NCI-H1092 treated with DMSO at 0.1 percent for 48 hours (cell line): ENCODE measurements at regions not wholly inside any gene's neighbourhood (a gene's known extent, or its start where the extent isn't known, plus 50 kb on each side); places are given as distances from the start of the nearest gene placed in this dataset.
"Not testable (repeated sequence)": the region's sequence is repeated elsewhere in the genome, so short reads cannot be mapped to it uniquely, and the experiment has no call there.

ENCODE experiments used
- DNase-seq: peaks from one replicate; lab custom pipeline; 2025; lab: John Stamatoyannopoulos, UW

GRCh38 chr6:167690167-167690922, 136.4 kb upstream of the AFDN start:
- DNase-seq, result not testable (repeated sequence)

GRCh38 chr6:167690931-167691330, 135.8 kb upstream of the AFDN start:
- DNase-seq, result no peak

- DNase-seq, result no peak
Observed at GRCh38 chr6:167691533-167692312, 135.0 kb upstream of the AFDN start.

GRCh38 chr6:167693478-167693877, 133.2 kb upstream of the AFDN start:
- DNase-seq, result not testable (repeated sequence)

DNA sequence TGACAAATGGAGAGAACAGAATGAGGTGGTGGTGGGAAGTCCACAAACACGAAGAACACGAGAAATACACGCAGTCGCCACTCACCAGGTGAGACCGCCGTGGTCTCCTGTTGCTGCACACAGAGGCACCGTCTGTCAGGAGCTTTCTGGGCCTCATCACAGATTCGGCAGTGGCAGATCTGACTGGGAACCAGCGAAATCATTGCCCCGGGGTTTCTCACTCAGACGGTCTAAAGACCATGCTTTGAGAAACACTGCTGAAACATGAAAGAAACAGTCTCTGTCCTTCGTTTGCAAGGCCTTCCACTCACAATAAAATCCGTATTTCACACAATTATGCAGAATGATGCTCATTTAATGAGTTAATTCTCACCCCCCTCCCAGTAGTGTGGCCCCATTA, 130.9 kb upstream of the AFDN start:
- no peak for DNase-seq

DNA sequence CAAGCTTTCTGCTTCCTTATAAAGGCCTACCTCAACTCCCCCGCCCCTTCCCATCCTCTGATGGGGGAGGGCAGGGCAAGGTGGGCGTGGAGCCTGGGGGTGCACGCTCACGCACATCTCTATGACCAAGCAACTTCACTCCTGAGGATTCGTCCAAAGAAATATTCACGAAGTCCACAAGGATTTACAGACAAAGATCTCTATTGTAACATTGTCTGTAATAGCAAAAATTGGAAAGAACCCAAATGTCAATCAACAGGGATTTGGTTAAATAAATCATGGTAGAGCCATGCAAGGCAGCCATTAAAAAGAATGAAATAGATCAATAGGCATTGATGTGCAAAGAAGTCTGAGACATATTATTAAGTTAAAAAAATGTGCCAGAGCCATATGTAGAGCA, 130.4 kb upstream of the AFDN start:
- no peak for DNase-seq

GRCh38 chr6:167697316-167697715, 129.4 kb upstream of the AFDN start:
- DNase-seq, result peak; percentile 85

GRCh38 chr6:167698540-167698939, 128.2 kb upstream of the AFDN start:
- no peak for DNase-seq

GRCh38 chr6:167699141-167699931, 127.4 kb upstream of the AFDN start:
- no peak for DNase-seq

DNA sequence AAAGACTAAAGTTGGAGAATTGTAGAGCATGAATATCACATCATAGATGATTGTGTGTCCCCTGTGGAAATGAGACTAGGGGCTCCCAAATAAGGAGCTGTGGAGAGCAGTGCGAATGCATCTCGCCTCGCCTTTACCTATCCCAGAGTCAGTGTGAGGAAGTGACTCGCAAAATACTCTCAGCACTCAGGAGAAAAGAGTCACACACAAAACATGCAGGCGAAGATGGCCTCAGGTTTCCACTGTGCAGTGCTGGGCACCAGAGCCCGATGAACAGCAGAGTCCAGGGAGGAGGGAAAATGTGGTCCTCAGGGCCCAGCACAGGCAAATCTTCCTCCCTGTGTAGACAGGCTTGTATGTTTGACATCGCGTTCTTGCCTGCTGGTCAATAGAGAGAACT, 126.5 kb upstream of the AFDN start:
- no peak for DNase-seq

- no peak for DNase-seq
Observed at GRCh38 chr6:167701010-167701409, 125.7 kb upstream of the AFDN start.

DNA sequence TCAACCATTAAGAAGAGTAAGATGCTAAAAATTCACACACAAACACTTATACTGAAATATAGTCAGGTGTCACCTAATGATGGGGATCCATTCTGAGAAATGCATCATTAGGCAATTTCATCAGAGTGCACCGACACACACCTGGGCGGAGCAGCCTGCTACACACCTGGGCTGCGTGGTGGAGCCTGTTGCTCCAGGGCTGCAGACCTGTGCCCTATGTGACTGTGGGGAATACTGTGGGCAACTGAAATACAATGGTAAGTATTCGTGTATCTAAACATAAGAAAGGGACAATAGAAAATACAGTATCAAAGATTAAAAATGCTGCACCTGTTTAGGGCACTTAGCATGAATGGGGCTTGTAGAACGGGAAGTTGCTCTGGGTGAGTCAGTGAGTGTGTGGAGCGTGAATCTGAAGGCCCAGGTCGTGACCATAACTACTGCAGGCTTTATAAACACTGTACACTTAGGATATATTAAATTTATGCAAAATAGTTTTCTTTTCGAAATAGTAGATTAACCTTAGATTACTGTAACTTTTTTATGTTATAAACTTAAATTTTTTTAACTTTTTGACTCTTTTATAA, 124.4 kb upstream of the AFDN start:
- DNase-seq, result no peak

- DNase-seq, result no peak
Observed at GRCh38 chr6:167703347-167703746, 123.4 kb upstream of the AFDN start.

GRCh38 chr6:167703781-167704180, 122.9 kb upstream of the AFDN start:
- DNase-seq, result no peak

DNA sequence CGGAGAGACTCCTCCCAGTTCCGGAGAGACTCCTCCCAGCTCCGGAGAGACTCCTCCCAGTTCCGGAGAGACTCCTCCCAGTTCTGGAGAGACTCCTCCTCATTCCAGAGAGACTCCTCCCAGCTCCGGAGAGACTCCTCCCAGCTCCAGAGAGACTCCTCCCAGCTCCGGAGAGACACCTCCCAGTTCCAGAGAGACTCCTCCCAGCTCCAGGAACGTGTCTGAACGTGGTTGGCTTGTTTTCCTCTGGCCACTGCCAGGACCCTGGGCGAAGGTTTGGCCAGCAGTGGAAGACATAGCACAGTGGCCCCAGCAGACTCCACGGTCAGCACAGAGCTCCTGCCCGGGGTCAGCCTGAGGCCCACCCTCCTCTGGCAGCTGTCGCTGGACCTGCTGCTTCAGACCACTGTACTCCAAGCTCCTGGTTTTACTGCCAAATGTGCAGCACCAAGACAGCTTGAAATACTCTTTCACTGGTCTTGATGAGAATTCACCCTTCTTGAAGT, 122.3 kb upstream of the AFDN start:
- no peak for DNase-seq

GRCh38 chr6:167705211-167705750, 121.4 kb upstream of the AFDN start:
- no peak for DNase-seq

DNA sequence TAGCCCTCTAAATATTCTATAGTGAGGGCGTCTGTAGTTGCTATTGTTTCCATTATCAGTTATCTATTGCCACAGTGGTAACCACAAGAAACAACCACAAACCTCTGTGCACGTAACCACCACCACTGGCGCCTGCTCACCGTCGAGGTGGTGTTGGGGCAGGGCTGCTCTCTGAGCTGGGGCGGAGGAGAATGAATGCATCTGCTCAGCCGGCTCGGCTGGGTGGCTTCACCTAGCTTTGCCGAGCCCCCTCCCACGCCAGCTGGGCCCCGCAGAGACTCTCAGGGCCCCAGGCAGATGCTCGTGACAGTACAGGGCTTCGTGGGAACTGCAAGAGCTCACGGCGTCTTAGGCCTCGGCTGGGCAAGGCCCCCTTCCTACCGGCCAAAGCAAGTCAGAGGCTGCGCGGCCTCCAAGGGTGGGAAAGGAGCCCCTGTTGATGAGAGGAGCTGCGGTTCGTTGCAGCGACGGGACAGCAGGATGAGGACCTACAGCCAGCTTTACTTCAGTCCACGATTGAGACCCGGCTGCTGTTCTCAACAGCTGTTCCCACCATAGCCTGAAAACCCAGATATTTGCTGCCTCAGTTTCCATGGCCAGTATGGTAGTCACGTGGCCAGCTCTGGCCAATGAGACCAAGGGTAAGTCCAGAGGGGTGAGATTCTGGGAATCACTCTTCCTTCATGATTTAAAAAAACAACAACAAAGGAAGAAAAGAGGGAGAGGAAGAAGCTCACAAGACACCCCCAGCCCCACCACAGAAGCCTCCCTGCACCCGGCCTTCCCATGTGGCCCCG, 120.2 kb upstream of the AFDN start:
- no peak for DNase-seq

DNA sequence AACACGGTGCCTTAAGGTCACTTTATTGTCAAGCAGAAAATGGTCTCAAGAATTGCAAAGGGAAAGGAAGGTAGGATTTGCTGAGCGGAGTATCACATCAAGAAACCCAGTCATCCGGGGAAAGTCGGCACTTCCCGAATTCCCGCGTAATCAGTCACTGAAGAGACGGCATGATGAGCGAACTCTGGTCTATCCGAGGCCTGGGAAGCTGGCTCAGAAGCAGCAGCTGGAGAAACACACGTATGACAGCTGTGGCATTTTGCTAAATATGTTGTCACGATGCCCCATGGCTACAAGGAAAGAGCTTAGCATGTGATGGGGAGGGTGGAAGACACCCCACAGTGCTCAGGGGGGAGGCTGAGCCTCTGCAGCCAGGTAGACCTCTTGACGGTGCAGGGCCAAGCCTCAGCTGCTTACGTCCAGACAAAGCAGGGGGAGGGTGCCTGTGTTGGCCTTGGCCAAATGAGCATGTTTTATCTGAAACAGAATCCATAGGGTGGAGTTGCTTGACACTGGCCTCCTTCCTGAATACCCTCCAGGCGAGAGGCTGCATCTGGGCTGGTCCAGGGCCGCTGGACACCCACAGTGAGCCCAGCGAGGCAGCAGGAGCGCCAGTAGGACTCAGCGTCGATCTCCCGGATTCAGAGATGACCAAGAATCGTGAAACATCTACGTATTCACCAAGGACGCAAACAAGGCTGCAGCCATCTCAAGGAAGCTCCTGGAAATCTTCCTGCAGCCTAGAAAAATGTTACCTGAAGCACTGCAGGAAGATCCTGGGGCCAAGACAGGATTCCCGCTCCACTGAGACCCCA, 118.8 kb upstream of the AFDN start:
- no peak for DNase-seq

DNA sequence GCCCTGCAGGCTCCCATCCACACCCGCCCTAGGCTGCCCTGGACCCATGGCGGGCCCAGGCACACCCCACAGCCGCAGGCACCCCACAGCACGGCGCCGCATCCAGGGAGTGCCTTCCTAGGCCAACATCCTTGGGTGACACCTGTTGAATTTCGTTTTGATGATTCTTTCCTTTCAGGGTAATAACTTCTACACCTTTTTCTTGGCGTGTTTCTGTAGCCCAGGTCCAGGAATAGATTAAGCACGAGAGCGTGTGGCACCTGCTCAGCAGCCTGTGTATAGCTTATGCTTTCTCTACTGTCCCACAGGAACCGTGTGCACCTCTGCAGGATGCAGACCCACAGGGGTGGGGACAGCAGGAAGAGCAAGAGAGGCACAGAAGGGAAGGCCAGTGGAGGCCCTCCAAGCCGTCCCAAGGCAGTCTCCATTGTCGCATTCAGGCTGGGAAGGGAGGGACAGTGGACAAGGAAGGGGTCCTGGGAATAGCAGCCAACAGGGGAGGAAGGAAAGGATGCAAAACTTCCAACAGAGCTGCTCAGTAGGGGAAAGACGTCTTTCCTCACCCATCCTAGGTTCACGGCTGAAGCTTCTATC, 118.1 kb upstream of the AFDN start:
- DNase-seq, result no peak

GRCh38 chr6:167709196-167709595, 117.5 kb upstream of the AFDN start:
- no peak for DNase-seq
